HEK293 (cell line): ENCODE measurements at regions not wholly inside any gene's neighbourhood (a gene's known extent, or its start where the extent isn't known, plus 50 kb on each side); places are given as distances from the start of the nearest gene placed in this dataset.

Source experiments
- CTCF ChIA-PET: fragments of 350-600 bp; formaldehyde crosslinking; extraction: SDS; loops from one replicate; lab custom pipeline; 2021; ENCODE audit warnings: antibody characterized with exemption; lab: Yijun Ruan, JAX
- POLR2A ChIA-PET: fragments of 300-600 bp; formaldehyde crosslinking; extraction: SDS; loops from one replicate; lab custom pipeline; 2020; ENCODE audit warnings: antibody characterized with exemption, inconsistent platforms; lab: Yijun Ruan, JAX
- H3K27ac ChIP-seq: fragments of 200-500 bp; sonication (Bioruptor generic); 2 replicates; pipeline ENCODE4 v1.5.1; 2014; ENCODE audit warnings: low read depth, low read length, control low read depth, inconsistent platforms; ENCODE audit errors: extremely low read depth
- H3K36me3 ChIP-seq, 2 experiments: fragments of 200-500 bp in 1 of 2; sonication (Bioruptor generic) in 1 of 2; 1 replicate in 1 of 2; 2 replicates in 1 of 2; pipeline ENCODE4 v1.5.1; 2014 to 2017; ENCODE audit warnings: inconsistent platforms in 2 of 2, low read length in 2 of 2; ENCODE audit not compliant: control insufficient read depth in 2 of 2, insufficient read depth in 1 of 2
- H3K4me1 ChIP-seq: fragments of 200-500 bp; sonication (Bioruptor generic); 2 replicates; pipeline ENCODE4 v1.5.1; 2014; ENCODE audit warnings: mild to moderate bottlenecking, low read length, inconsistent platforms; ENCODE audit not compliant: control insufficient read depth, insufficient read depth
- H3K4me3 ChIP-seq: 2 replicates; pipeline ENCODE4 v1.5.1; 2011; ENCODE audit warnings: low read depth, mild to moderate bottlenecking, control low read depth, low read length, moderate library complexity
- H3K9me3 ChIP-seq: fragments of 200-500 bp; sonication (Bioruptor generic); 2 replicates; pipeline ENCODE4 v1.5.1; 2014; ENCODE audit warnings: low read depth, low read length, inconsistent platforms; ENCODE audit not compliant: control insufficient read depth, insufficient read depth
- BCL11A ChIP-seq: fragments of 450-650 bp; formaldehyde crosslinking; IDR thresholded peaks from 2 replicates; pipeline ENCODE4 v1.5.1; 2016; ENCODE audit warnings: low read depth, missing biosample characterization, missing genetic modification characterization
- BCL11B ChIP-seq: fragments of 450-650 bp; formaldehyde crosslinking; IDR thresholded peaks from 2 replicates; pipeline ENCODE4 v1.5.1; 2016; ENCODE audit warnings: low read depth, missing biosample characterization, missing genetic modification characterization
- KLF16 ChIP-seq: fragments of 450-650 bp; formaldehyde crosslinking; IDR thresholded peaks from 2 replicates; pipeline ENCODE4 v1.5.1; 2017; ENCODE audit warnings: missing biosample characterization, missing genetic modification characterization
- ZBTB20 ChIP-seq: fragments of 450-650 bp; formaldehyde crosslinking; IDR thresholded peaks from 2 replicates; pipeline ENCODE4 v1.5.1; 2016; ENCODE audit warnings: missing biosample characterization, missing genetic modification characterization
- ZBTB21 ChIP-seq: fragments of 450-650 bp; formaldehyde crosslinking; IDR thresholded peaks from 2 replicates; pipeline ENCODE4 v1.5.1; 2017; ENCODE audit warnings: missing biosample characterization, missing genetic modification characterization
- ZIC2 ChIP-seq: fragments of 450-650 bp; formaldehyde crosslinking; IDR thresholded peaks from 2 replicates; pipeline ENCODE4 v1.5.1; 2016; ENCODE audit warnings: missing biosample characterization, missing genetic modification characterization
- ZNF121 ChIP-seq: fragments of 450-650 bp; formaldehyde crosslinking; IDR thresholded peaks from 2 replicates; pipeline ENCODE4 v1.5.1; 2016; ENCODE audit warnings: missing biosample characterization, missing genetic modification characterization
- ZNF157 ChIP-seq: fragments of 450-650 bp; formaldehyde crosslinking; IDR thresholded peaks from 2 replicates; pipeline ENCODE4 v1.5.1; 2016; ENCODE audit warnings: missing biosample characterization, missing genetic modification characterization
- ZNF174 ChIP-seq: fragments of 450-650 bp; formaldehyde crosslinking; IDR thresholded peaks from 2 replicates; pipeline ENCODE4 v1.5.0; 2017; ENCODE audit warnings: missing biosample characterization, mild to moderate bottlenecking, missing genetic modification characterization
- ZNF19 ChIP-seq: fragments of 450-650 bp; formaldehyde crosslinking; IDR thresholded peaks from 2 replicates; pipeline ENCODE4; 2016; ENCODE audit warnings: missing biosample characterization, missing genetic modification characterization, low read depth
- ZNF23 ChIP-seq: fragments of 450-650 bp; formaldehyde crosslinking; IDR thresholded peaks from 2 replicates; pipeline ENCODE4 v1.5.1; 2016; ENCODE audit warnings: missing biosample characterization, missing genetic modification characterization, borderline replicate concordance
- ZNF433 ChIP-seq: fragments of 450-650 bp; formaldehyde crosslinking; IDR thresholded peaks from 2 replicates; pipeline ENCODE4 v1.5.1; 2016; ENCODE audit warnings: missing biosample characterization, missing genetic modification characterization, low read depth
- ZNF529 ChIP-seq: fragments of 450-650 bp; formaldehyde crosslinking; IDR thresholded peaks from 2 replicates; pipeline ENCODE4 v1.5.1; 2017; ENCODE audit warnings: missing genetic modification characterization, missing biosample characterization; ENCODE audit not compliant: insufficient replicate concordance
- ZNF571 ChIP-seq: fragments of 450-650 bp; formaldehyde crosslinking; IDR thresholded peaks from 2 replicates; pipeline ENCODE4 v1.5.0; 2017; ENCODE audit warnings: missing biosample characterization, missing genetic modification characterization
- ZNF660 ChIP-seq: fragments of 450-650 bp; IDR thresholded peaks from 2 replicates; pipeline ENCODE4 v1.5.1; 2018; ENCODE audit warnings: missing biosample characterization, mild to moderate bottlenecking, missing genetic modification characterization
- ZNF777 ChIP-seq: fragments of 450-650 bp; formaldehyde crosslinking; IDR thresholded peaks from 2 replicates; pipeline ENCODE4 v1.5.1; 2017; ENCODE audit warnings: missing biosample characterization, missing genetic modification characterization, borderline replicate concordance
- ZNF837 ChIP-seq: fragments of 450-650 bp; formaldehyde crosslinking; IDR thresholded peaks from 2 replicates; pipeline ENCODE4 v1.5.1; 2016; ENCODE audit warnings: missing biosample characterization, missing genetic modification characterization
- TF ChIP-seq, protein P1 (sequence below): fragments of 450-650 bp; IDR thresholded peaks from 2 replicates; pipeline ENCODE4 v1.5.1; 2018; ENCODE audit warnings: missing biosample characterization, missing genetic modification characterization
- TF ChIP-seq, protein P2 (sequence below): fragments of 450-650 bp; formaldehyde crosslinking; IDR thresholded peaks from 2 replicates; pipeline ENCODE4 v1.5.1; 2016; ENCODE audit warnings: missing biosample characterization, missing genetic modification characterization
- TF ChIP-seq, protein P3 (sequence below): fragments of 450-650 bp; formaldehyde crosslinking; IDR thresholded peaks from 2 replicates; pipeline ENCODE4 v1.5.1; 2016; ENCODE audit warnings: missing biosample characterization, missing genetic modification characterization
- TF ChIP-seq, protein P4 (sequence below): fragments of 450-650 bp; formaldehyde crosslinking; IDR thresholded peaks from 2 replicates; pipeline ENCODE4 v1.5.1; 2016; ENCODE audit warnings: missing biosample characterization, missing genetic modification characterization
- TF ChIP-seq, protein P5 (sequence below): fragments of 450-650 bp; formaldehyde crosslinking; IDR thresholded peaks from 2 replicates; pipeline ENCODE4 v1.5.1; 2016; ENCODE audit warnings: missing biosample characterization, missing genetic modification characterization

DNA sequence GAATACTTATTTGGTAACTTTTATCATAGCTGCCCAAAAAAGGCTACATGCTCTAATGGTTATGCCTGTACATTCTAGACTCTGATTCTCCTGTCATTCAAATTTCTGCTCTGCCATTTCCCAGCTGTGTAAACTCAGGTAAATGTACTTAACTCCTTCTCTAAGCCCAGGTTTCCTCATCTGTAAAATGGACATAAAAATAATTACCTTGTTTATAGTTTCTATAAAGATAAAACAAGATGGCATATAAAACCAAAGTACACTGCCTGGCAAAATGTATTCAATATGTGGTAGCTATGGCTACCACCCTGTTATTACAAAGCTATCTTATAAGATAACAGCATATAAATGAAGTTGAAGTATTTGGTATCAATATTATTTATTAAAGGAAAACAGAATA is 158.8 kb downstream of the PPARGC1A start (continued):
- TF ChIP-seq ZBTB20 (tag by site-specific recombination), result no peak

DNA sequence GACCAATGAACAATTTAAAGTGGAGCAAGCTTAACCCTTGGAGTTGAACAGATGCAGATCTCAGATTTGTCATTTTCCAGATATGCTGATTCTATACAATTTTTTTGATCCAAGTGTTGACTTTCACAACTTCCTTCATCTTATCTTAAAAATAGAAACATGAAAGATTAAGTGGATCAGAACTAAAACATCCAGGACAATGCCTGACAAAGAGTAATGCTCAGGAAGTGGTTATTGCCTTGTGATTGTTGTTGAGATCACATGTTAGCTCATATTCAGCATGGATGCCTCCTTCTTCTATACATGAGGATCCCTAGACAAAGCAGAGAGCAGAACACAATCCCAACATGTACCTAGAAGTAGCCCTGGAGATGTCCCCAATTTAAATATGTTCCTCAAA is 160.9 kb downstream of the PPARGC1A start:
- Histone ChIP-seq H3K36me3 (no peaks in the 10 kb centered on the region), H3K4me1 (no peaks in the 10 kb centered on the region), H3K27ac (no peak overlapping the region), H3K9me3 (no peaks in the 10 kb centered on the region)
- CTCF ChIA-PET, result interaction anchor here (0.7 kb wide), 1 partner anchor 129 kb away, joined by 3 read pairs; no protein-coding TSS in a partner anchor
- POLR2A ChIA-PET, result no interaction called here
- TF ChIP-seq ZNF23 (tag by site-specific recombination), result no peak
- TF ChIP-seq, all 188 proteins: peak for 0
- H3K4me3 ChIP-seq, result no peak overlapping the region

DNA sequence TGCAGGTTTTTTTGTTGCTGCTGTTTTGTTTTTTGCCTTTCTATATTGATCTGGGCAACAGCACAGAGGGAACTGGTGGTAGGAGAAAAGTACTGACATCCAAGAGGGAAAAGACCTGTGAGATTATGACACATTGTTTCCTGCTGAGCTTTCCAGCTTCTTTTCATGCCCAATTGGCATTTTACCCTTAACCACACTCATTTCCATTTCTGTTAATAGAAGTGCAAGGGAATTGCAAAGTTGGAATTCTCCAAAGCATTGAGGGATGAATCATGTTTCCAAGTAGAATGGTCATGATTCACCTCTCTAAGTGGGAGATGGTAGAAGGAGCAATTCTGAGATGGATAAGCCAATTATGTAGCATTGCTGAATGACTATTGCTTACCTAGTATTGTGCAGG is 161.5 kb downstream of the PPARGC1A start:
- Histone ChIP-seq H3K4me3 (no peak overlapping the region), H3K4me1 (no peaks in the 10 kb centered on the region), H3K9me3 (no peaks in the 10 kb centered on the region), H3K36me3 (no peaks in the 10 kb centered on the region), H3K27ac (no peak overlapping the region)
- POLR2A ChIA-PET, result no interaction called here
- no peak for TF ChIP-seq ZNF174 (tag by site-specific recombination)
- TF ChIP-seq, protein P1, sequence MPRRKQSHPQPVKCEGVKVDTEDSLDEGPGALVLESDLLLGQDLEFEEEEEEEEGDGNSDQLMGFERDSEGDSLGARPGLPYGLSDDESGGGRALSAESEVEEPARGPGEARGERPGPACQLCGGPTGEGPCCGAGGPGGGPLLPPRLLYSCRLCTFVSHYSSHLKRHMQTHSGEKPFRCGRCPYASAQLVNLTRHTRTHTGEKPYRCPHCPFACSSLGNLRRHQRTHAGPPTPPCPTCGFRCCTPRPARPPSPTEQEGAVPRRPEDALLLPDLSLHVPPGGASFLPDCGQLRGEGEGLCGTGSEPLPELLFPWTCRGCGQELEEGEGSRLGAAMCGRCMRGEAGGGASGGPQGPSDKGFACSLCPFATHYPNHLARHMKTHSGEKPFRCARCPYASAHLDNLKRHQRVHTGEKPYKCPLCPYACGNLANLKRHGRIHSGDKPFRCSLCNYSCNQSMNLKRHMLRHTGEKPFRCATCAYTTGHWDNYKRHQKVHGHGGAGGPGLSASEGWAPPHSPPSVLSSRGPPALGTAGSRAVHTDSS, result no peak
- TF ChIP-seq, protein P2, sequence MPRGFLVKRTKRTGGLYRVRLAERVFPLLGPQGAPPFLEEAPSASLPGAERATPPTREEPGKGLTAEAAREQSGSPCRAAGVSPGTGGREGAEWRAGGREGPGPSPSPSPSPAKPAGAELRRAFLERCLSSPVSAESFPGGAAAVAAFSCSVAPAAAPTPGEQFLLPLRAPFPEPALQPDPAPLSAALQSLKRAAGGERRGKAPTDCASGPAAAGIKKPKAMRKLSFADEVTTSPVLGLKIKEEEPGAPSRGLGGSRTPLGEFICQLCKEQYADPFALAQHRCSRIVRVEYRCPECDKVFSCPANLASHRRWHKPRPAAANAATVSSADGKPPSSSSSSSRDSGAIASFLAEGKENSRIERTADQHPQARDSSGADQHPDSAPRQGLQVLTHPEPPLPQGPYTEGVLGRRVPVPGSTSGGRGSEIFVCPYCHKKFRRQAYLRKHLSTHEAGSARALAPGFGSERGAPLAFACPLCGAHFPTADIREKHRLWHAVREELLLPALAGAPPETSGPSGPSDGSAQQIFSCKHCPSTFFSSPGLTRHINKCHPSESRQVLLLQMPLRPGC, result 0 out of 2 replicates have a peak, but pooled peaks have one; percentile 25
- TF ChIP-seq ZNF157 (tag by site-specific recombination), result no peak
- no peak for TF ChIP-seq ZNF433
- TF ChIP-seq ZBTB21, result peak; percentile 70; the same call in 1 of the 2 replicates
- 0 out of 2 replicates have a peak, but pooled peaks have one; percentile 22 for TF ChIP-seq ZNF660 (tag by site-specific recombination)
- no peak for TF ChIP-seq ZNF571 (tag by site-specific recombination)
- TF ChIP-seq, protein P3, sequence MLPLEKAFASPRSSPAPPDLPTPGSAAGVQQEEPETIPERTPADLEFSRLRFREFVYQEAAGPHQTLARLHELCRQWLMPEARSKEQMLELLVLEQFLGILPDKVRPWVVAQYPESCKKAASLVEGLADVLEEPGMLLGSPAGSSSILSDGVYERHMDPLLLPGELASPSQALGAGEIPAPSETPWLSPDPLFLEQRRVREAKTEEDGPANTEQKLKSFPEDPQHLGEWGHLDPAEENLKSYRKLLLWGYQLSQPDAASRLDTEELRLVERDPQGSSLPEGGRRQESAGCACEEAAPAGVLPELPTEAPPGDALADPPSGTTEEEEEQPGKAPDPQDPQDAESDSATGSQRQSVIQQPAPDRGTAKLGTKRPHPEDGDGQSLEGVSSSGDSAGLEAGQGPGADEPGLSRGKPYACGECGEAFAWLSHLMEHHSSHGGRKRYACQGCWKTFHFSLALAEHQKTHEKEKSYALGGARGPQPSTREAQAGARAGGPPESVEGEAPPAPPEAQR (tag by site-specific recombination), result no peak
- TF ChIP-seq, protein P4, sequence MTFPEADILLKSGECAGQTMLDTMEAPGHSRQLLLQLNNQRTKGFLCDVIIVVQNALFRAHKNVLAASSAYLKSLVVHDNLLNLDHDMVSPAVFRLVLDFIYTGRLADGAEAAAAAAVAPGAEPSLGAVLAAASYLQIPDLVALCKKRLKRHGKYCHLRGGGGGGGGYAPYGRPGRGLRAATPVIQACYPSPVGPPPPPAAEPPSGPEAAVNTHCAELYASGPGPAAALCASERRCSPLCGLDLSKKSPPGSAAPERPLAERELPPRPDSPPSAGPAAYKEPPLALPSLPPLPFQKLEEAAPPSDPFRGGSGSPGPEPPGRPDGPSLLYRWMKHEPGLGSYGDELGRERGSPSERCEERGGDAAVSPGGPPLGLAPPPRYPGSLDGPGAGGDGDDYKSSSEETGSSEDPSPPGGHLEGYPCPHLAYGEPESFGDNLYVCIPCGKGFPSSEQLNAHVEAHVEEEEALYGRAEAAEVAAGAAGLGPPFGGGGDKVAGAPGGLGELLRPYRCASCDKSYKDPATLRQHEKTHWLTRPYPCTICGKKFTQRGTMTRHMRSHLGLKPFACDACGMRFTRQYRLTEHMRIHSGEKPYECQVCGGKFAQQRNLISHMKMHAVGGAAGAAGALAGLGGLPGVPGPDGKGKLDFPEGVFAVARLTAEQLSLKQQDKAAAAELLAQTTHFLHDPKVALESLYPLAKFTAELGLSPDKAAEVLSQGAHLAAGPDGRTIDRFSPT (tag by site-specific recombination), result no peak
- no peak for TF ChIP-seq KLF16
- CTCF ChIA-PET, result interaction anchor here (0.6 to 0.7 kb wide), 2 partner anchors 129 to 195 kb away, joined by 3 to 4 read pairs; no protein-coding TSS in a partner anchor

DNA sequence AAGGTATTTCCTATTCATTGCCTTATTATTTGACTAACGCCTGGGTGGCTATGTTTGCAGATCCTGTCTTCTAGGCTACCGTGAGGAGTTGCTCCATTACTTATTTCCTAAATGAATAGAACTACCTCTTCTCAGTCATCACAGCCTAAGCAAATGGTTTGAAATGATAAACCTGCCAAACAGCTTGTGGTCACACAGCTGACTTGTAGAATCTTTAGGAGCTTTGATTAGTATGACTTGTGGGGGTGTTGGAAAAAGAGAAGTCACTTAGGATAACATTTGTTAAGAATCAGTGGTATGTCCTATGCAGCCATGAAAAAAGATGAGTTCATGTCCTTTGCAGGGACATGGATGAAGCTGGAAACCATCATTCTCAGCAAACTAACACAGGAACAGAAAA is 169.3 kb downstream of the PPARGC1A start:
- ChIA-PET CTCF (no interaction called here), POLR2A (no interaction called here)
- no peaks in the 10 kb centered on the region for H3K9me3 ChIP-seq
- TF ChIP-seq ZNF837, result no peak
- no peak for TF ChIP-seq BCL11A
- TF ChIP-seq ZNF433, result no peak
- no peak for TF ChIP-seq ZNF529
- TF ChIP-seq, protein P5, sequence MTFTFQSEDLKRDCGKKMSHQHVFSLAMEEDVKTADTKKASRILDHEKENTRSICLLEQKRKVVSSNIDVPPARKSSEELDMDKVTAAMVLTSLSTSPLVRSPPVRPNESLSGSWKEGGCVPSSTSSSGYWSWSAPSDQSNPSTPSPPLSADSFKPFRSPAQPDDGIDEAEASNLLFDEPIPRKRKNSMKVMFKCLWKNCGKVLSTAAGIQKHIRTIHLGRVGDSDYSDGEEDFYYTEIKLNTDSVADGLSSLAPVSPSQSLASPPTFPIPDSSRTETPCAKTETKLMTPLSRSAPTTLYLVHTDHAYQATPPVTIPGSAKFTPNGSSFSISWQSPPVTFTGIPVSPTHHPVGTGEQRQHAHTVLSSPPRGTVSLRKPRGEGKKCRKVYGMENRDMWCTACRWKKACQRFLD (tag by site-specific recombination), result no peak
- no peak for TF ChIP-seq ZNF777 (tag by site-specific recombination)
- no peak for TF ChIP-seq KLF16
- TF ChIP-seq ZNF19 (tag by site-specific recombination), result no peak
- no peak for TF ChIP-seq BCL11B (tag by site-specific recombination)
- TF ChIP-seq ZIC2 (tag by site-specific recombination), result no peak
- no peak for TF ChIP-seq ZNF121 (tag by site-specific recombination)

More for the DNA sequence above, 169.3 kb downstream of the PPARGC1A start:
- no peak overlapping the region for H3K27ac ChIP-seq
- no peak overlapping the region for H3K4me3 ChIP-seq
- H3K4me1 ChIP-seq, result no peaks in the 10 kb centered on the region
- no peaks in the 10 kb centered on the region for H3K36me3 ChIP-seq
